ENCODE measurements at regions not wholly inside any gene's neighbourhood (a gene's known extent, or its start where the extent isn't known, plus 50 kb on each side); places are given as distances from the start of the nearest gene placed in this dataset.
"Not testable (repeated sequence)": the region's sequence is repeated elsewhere in the genome, so short reads cannot be mapped to it uniquely, and the experiment has no call there.

DNA sequence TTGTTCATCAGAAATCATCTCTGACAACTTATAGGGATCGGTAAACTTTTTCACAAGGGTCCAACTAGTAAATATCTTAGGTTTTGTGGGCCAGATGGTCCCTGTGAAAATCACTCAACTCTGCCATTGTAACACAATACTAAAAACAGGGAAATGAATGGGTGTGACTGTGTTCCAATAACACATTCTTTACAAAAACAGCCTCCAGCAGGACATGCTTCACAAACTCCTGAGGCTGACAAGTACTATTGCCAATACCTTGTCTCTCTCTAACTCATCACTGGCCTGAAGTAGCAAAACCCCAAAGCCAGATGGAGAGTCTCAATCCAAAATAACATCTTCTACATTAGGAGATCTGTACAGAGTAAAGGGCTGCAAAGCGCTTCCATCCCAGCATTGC, 312.3 kb downstream of the TOX3 start:
- DNase-seq (ENCODE audit: low read depth): no peak

DNA sequence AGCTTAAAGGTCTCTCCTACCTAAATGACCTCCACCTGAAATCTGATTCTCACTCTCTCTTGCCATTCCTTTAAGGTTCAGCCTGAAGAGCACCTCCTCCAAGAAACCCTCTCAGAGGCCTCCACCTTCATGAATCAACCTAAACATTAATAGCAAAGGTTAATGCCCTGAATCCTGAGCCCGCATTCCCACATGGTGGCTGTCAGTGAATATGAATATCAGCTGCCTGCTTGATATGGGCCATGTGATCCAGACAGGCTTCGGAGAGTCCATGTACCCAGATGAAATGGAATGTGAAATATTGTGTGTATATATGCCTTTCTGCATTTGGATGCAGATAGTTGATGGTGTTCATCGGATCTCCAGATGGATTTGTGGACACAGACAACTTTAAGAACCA, 317.5 kb downstream of the TOX3 start:
- no peak for DNase-seq (ENCODE audit: low read depth)

DNA sequence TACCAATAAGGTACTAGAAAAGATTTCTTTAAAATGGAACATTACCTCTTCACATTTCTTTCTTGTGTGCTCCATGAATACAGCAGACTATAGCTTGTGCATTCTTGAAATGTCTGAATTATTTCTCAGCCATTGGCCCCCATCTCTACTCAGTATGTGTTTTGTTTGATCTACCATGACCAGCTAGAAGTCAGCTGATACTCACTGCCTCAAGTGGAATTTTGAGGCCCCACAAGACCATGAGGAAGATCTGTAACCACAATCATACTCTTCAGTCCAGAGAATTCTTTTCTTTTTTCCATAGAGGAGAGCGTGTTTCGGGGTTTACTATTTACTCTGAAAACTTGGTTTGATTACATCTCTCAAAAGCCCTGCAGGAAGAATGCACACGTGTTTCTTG, 319.1 kb downstream of the TOX3 start:
- no peak for DNase-seq (ENCODE audit: low read depth)

DNA sequence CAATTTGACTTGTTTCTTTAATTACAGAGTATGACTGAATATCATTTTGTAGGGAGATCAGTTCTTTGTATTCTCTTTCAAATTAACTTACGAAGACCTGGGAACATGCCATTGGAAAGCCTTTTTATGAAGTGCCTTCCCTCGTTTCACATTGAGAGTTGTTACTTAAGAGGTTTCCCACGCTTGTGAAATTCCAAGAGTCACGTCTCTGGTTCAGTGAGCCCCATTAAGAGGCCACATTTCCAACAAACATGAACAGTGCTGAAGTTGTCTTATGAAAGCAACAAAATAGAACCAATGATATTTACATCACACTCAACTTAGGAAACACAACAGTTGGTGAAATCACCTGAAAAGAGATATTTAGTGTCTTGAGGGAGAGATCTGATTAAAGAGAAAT, 334.1 kb downstream of the TOX3 start:
- DNase-seq (ENCODE audit: low read depth): no peak

DNA sequence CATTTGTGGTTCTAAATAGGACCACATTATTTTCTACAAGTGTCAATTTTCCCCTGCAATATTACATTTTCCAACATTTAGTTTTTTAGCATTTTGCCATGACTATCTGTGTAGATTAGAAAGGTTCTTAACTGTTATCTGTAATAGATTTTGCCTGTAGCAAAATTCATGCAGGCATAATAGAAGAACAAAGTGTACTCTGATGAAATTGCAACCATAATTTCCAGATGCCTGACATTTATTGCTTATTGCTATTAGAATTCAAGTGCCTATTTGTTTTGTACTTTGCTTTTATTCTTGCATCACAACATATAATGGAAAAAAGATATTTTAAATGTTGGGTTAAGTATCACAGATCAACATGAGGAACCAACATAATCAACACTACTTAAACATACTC, 337.7 kb downstream of the TOX3 start:
- DNase-seq (ENCODE audit: low read depth): no peak

DNA sequence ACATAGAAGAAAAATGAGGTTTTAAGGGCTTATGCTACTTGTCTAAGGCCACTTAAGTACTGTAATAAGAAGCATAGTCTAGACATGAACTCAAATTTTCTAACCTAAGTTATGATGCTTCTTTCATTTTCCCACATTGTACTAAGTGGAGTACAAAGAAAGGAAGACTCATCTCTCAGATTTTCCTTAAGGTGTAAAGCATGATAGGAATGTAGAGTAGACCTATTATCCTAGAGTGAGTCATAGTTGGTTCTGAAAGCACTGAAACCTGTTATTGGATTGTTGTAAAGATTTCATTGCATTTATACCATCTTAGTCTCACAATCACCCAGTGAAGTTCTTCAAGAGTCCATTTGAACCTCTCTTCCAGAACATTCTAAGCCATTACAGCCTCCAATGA, 343.8 kb downstream of the TOX3 start:
- no peak for DNase-seq (ENCODE audit: low read depth)

DNA sequence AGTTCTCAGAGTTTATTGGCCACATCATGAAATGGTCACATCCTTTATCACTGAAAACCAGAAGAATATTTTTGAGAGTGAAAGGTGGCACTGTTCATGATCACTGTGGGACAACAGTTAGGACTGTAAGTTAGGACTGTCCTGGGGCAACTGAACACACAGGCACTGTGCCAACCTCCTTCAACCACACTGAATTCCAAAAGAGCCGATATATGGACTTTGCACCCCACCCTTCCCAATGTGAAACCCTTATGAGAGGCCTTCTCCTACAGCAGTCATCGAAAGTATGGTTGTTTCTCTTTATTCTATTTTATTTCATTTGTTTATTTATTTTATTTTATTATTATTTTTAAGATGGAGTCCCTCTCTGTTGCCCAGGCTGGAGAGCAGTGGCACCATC, 353.5 kb downstream of the TOX3 start:
- DNase-seq (ENCODE audit: low read depth): no peak

DNA sequence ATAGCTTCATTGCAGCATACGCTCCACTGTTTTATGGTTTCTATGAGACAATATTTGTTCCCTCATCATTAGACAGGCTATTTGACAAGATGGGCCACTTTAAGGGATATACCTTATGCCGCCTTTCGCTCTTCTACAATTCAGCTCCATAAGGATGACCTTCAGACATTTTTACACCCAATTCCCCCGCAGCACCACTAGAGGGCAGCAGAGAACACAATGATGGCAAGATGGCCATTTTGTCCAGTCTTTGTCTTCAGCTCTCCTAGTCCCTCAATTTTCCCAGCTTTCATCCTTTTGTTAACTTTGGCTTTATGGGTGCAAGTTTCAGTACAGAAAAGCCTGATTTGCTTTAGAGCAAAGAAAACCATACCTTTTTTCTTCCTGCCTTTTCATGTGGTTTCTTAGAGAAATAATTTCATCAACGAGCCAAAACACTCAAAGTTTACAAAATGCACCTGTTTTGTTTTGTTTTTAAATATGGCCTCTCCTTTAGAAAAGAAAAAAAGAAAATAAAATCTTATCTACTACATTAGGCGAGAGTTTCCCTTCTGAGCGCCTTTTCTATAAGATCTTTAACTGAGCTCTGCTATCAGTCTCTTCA, 355.3 kb downstream of the TOX3 start:
- peak; percentile 48 for DNase-seq (ENCODE audit: low read depth)

DNA sequence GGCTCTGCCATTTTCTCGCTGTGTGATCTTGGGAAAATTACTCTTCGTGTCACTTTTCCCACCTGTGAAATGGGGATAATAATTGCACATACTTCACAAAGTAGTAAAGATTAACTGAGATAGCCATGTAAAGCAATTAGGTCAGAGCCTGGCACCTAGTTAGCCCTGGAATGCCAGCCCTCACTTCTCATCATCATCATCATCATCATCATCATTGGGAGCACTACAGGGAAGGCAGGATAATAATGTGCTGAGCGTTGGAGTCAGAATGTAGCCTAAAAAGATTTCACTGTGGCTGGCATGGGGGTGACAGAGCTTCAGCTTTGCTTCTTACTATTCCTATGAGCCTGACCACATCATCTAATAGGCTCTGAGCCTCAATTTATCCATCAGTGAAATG, 362.6 kb downstream of the TOX3 start:
- no peak for DNase-seq (ENCODE audit: low read depth)

DNA sequence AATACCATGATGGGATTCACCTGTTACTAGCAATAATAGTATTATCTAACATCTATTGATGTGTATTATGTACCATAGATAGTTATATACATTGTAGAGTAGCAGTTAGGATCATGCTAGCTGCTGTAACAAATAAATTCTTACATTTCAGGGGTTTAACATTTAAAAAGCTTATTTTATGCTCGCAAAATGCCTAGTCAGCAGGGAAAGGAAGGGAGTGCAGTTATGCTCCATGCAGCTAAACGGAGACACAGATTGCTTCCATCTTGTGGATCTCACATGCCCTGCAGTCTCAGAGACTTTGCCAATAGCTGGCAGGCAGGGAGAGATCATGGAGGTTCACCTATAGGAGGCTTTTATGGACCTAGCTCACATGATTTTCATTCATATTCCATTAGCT, 364.1 kb downstream of the TOX3 start:
- DNase-seq (ENCODE audit: low read depth): no peak

DNA sequence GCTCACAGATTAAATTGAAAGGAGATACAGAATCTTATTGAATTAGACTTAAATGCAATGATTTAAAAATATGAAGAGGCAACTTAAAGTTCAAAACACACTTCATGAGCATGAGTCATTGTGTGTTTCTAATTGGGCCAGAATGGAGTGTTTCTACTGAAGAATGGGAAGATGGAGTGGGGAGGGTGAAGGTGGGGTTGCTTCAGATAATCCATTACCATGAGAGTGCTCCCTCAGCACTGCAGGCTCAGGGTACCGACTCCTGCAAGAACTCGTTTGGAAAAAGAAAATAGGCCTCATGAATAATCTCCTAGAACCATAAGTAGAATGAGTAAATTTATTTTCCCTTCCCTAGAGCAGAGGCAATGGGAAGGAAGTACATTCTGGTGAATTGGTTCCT, 372.8 kb downstream of the TOX3 start:
- DNase-seq (ENCODE audit: low read depth): no peak

DNA sequence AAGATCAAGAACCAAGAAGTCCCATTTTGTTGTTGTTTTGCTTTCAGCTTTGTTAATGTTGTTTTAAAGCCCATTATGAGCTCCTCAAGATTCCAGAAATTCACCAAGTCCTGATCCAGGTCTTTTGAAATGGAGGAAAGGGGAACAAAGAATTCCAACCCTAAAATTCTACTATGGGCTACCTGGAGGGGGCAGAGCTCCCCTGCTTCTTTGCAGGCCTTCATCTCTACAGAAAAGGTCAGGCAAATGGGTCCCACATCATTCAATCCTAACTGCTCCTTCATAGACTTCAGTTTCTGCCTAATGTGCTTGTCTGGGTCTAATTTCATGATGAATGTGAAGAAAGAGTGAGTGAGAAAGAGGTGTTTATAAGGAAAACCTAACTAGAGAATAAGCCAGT, 375.5 kb downstream of the TOX3 start:
- DNase-seq (ENCODE audit: low read depth): no peak

DNA sequence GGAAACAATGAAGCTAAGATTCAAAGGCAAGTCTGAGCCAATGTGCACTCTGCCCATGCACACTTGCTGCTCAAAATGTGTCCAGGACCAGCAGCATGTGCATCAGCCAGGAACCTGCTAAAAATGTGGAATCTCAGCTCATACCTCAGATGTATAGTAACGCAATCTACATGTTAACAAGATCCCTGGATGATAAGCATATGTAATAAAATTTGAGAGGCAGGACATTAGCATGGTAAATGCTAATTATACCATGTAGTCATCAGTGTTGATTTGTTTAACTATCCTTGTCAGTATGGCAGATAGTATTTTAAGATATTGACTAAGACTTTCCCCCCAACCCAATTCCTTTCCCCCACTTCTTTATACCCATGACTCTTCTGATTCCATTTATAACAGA, 379.6 kb downstream of the TOX3 start:
- no peak for DNase-seq (ENCODE audit: low read depth)

DNA sequence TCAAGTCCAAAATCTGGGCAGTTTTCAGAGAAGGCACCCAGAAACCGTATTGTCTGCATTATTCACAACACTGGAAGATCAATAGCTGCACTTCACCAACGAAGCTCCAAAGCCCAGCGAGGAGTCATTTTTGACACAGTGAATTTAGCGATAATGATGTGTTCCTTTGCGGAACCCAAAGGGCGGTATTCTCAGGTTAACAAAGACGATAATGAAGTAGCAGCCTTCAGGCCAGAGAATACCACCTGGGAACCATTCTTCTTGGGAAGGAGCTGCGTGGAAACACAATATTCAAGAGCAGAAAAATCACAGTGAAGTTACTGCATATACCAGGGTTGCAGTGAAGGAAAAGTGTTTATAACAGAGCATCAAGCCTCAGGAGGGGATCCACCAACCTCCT, 381.0 kb downstream of the TOX3 start:
- DNase-seq (ENCODE audit: low read depth): no peak

DNA sequence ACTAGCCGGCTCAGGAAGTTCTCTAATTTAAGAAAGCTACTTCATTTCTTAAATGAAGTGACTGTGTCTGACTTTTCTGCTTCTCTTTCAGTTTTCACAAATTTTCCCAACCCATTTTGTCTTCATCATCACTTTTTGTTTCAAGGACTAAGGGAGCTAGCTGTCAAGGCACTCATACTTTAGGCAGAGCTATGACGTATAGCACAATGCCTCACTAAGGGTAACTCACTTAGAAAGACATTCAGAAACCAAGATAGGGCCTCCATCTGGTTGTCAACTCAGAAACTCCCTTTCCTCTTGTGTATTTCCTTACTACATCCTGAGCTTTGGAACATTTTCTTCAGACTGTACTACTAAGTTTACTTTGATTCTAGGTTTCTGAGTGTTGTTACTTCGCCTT, 397.9 kb downstream of the TOX3 start:
- DNase-seq (ENCODE audit: low read depth): no peak

DNA sequence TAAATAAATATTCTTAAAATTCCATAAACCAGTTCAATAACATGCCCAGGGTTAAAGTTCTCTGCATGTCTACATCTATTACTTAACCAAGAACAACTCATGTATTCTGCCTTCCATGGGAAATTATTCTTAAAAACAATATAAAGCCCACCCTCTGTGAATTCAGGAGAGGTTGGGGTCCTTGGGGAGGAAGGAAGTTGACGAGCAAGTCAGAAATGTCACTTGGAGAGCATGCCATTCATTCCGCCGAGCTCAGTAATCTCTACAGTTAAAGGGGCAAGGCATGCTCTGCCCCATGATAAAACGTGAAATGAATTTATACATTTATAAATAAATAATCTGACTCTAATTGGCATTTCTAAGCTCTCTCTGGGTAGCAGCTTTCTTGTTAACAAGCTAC, 405.1 kb downstream of the TOX3 start:
- no peak for DNase-seq (ENCODE audit: low read depth)

DNA sequence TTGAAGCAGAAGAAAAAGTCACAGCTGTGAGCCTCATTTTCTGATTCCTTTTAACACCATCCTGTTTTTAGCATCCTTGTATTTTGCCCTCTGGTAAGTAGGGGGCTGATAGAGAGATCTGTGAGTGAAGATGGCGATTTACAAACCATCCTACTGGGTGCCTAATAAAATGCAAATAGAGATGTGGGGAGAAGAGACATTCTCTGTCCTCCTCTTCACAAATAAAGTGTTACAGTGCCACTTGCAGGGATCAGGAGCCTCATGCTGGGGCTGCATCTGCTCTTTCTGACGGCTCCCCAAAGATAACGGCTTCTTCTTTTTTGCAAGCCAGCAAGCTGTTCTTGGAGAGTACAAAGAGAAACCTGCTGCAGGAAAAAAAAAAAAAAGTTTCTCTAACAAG, 418.6 kb downstream of the TOX3 start:
- no peak for DNase-seq (ENCODE audit: low read depth)

DNA sequence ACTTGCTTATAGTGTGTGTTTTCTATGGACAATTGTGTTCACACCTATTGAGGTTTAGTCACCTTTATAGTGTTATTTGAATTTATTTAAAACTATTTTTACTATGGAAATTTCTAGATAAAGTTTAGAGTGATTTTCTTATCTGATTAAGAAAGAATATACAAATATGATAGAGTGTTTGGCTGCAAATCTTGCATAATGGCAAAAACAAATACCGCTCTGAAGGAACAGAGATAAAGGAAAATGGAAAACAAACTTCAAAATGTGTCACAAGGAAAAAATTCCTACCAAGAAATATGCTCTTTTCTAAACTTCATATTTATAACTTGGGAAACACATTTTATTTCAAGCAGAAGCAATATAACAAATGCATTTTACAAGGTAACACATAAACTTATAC, 423.1 kb downstream of the TOX3 start:
- DNase-seq (ENCODE audit: low read depth): no peak

DNA sequence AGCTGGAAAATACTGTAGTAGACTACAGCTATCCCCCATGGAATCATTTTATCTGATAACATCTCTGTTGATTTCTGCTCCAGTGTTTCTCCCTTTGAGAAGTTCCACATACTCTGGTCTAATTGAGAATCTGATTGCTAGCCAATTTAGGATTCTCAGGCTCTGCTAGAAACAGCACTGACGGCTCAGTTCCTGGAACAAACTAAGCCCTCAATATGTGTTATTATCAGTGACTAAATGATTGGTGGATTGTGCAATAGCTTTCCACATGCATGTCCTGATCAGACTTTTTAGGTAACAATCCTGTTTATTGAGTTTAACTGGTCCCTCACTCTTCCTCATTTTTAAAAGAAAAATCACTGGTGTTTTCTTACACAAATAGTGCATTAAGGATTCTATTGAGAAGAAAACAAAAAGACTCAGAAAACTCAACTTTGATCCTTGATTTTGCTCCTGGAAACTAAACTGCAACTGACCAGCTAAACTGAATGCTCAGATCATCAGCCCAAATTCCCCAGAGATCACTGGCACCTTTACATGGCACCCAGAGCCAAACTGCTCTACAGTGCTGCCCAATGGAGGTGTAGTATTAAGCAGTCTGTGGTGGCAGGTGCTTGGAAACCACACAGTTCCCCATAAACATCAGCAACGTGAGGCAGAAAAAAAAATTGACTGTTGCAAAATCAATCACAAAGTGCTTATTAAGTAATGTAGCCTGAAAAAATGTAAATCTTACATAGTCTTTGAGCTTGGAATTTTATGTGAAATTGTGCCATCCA, 423.7 kb downstream of the TOX3 start:
- DNase-seq (ENCODE audit: low read depth): no peak

DNA sequence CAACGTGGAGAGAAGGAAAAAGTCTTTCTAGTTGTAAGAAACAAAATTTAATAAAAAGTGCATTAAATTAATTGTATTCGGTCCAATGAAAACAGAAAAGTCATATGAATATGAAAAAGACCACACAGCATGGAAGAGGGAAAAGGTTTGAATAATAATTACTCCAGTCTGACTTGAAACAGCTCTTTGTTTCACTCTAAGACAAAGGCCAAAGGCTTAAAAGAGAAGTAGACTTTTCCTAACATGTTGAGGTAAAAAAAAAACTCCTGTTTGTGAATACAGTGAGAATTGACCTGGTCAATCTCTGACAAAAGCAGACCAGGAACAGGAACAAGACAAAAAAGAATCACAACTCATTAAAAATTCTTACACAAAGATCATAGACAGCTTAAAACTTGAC, 429.8 kb downstream of the TOX3 start:
- no peak for DNase-seq (ENCODE audit: low read depth)

DNA sequence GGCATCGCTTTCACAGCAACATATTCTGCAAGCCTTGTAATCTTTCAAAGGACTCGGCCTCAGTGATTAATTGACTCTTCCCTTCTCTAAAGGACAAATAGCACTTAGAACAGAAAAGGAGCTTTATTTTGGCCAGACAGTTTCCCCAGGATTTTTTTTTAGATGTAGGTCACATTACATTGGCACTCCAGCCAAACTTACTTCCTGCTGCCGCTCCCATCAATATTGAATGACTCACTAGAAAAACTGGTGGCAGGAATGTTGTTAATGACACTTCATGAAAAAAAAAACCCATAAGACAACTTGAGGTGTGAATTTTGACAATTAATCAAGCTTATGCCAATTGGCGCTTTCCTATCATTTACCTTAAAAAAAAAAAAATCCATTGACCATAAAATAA, 432.6 kb downstream of the TOX3 start:
- no peak for DNase-seq (ENCODE audit: low read depth)

DNA sequence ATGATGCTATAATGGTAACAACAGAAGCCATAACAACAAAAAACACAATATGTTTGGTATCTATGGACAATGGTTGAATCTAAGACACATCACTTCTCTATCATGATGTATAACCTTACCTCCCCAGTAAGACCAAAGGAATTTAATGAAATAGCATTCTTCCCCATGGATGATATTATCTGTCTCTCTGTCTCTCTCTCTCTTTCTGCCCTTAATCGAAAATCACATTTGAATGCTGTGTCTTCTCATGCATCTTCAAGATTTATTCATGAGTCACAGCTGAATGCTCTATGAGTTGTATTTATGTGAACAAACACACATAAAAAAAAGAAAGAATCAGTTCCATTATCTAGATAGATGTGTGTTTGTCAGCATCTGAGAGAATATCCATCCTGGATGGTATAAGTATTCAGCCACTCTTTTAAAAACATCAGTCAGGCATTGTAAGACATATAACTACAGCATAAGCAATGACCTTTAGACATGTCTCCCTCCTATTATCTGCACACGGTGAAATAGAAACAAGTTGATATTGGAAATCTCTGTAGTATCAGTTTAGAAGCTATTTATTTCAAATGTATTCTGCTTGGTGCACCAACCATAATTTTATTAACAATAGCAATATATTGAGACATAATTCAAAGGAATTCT, 433.3 kb downstream of the TOX3 start:
- DNase-seq (ENCODE audit: low read depth): no peak

DNA sequence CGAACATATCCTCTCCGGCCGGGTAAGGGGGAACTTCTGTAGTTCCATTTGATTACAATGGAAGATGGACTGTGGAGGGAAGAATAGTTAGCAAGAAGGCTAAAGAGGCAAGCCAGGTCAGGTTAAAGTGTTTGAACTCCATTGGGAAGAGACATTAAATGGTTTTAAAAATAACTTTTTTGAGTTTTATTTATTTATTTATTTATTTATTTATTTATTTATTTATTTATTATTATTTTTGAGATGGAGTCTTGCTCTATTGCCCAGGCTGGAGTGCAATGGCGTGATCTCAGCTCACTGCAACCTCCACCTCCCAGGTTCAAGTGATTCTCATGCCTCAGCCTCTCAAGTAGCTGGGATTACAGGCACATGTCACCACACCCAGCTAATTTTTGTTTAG, 441.9 kb downstream of the TOX3 start:
- not testable (repeated sequence) for DNase-seq (ENCODE audit: low read depth)

DNA sequence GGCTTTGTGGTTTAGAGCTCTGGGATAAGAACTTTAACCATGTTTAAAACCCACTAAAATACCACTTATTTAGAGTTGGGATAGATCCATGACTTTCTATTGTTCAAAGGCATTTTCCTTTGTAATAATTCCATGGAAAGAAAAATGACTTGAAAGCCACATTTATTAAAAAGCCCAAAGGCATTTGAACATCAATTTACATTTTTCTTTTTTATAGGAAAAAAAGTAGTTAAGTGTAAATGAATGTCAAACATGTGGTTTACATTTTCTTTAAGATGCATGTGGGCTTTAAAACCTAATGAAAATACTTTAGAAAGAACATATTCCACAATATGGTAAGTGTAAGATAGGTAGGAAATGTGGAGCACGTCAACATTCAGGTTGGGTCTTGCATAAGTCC, 443.2 kb downstream of the TOX3 start:
- no peak for DNase-seq (ENCODE audit: low read depth)

Measured in fibroblast of the conjunctiva (primary cell).